ENCODE measurements at regions not wholly inside any gene's neighbourhood (a gene's known extent, or its start where the extent isn't known, plus 50 kb on each side); places are given as distances from the start of the nearest gene placed in this dataset.

DNA sequence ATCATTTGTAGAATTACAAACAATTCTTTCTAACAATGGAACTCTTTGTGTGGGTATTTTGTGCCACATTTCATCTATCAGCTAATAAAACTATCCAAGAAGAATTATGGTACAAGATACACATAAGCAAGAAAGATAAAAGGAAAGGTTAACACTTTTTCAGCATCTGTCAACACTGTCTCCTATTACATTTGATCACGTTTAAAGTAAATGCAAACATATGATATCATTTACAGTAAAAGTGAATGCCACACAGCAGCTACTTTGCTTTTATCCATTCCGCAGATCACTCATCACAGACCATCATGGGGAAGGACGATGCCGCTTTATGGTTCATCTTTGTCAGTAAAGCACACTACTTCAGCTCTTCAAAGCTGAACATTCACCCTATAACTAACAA is 456.4 kb upstream of the MANEA start:
- Histone ChIP-seq H4K91ac (ENCODE audit: low read depth, low read length, poor library complexity) (no peak overlapping the region), H3K27ac (replicated peaks; ENCODE audit: low read length) (no peak overlapping the region), H3K9ac (ENCODE audit: low read depth, low read length, poor library complexity) (no peak overlapping the region), H3K4me2 (ENCODE audit: insufficient read depth, low read length, poor library complexity, severe bottlenecking) (no peak overlapping the region), H3K23ac (ENCODE audit: low read depth, low read length, poor library complexity) (no peak overlapping the region), H3K4ac (ENCODE audit: low read length) (no peak overlapping the region), H2AFZ (ENCODE audit: low read length) (no peak overlapping the region), H3K4me1 (ENCODE audit: control insufficient read depth in 2 of 2, insufficient read depth in 1 of 2, low read depth in 1 of 2, low read length in 2 of 2) (no peaks in the 10 kb centered on the region), H3K9me3 (replicated peaks in 1 of 2; ENCODE audit: control insufficient read depth in 2 of 2, insufficient read depth in 1 of 2, low read depth in 1 of 2, low read length in 2 of 2) (no peaks in the 10 kb centered on the region), H2BK120ac (ENCODE audit: low read depth, low read length) (no peak overlapping the region), H4K8ac (ENCODE audit: low read depth, low read length) (no peak overlapping the region), H3K14ac (ENCODE audit: low read length) (no peak overlapping the region), H3K36me3 (replicated peaks in 1 of 2; ENCODE audit: control insufficient read depth in 2 of 2, insufficient read depth in 2 of 2, low read length in 2 of 2) (no peaks in the 10 kb centered on the region), H2AK5ac (ENCODE audit: low read depth, low read length) (no peak overlapping the region), H2BK5ac (ENCODE audit: low read length) (no peak overlapping the region), H2BK15ac (ENCODE audit: low read length) (no peak overlapping the region), H3K4me3 (ENCODE audit: low read length in 2 of 2) (no peak overlapping the region), H3K18ac (ENCODE audit: low read length) (no peak overlapping the region), H2BK12ac (ENCODE audit: low read length) (no peak overlapping the region), H3K79me1 (ENCODE audit: low read depth, low read length) (no peaks in the 10 kb centered on the region), H3K27me3 (ENCODE audit: control insufficient read depth in 3 of 3, insufficient read depth in 3 of 3, low read depth in 1 of 3, low read length in 3 of 3) (no peaks in the 10 kb centered on the region)
- no CpG with 5 or more reads among the region's 4 CpGs for WGBS, 2 donors (ENCODE audit: extremely low coverage in 2 of 2, insufficient read length in 2 of 2, insufficient replicate concordance in 1 of 2)
- no peak for DNase-seq (ENCODE audit: low spot score)

DNA sequence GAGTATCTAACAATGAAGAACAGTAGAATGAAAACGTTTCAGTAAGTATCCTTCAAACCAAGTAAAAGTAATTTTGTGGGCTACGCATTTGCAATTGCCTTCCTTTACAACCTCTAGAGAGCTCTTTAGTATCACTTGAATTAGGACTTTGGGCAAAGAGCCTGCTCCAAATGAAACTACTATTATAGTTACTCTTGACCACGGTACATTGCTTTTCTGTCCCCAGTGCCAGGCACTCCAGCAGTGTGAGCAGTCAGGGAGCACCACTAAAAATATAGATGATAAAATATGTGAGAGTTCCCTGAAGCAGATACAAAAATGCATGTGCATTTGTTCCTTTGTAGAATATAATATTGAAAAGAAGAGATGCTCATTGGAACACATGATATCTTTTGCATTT is 450.1 kb upstream of the MANEA start:
- Histone ChIP-seq H3K23ac (ENCODE audit: low read depth, low read length, poor library complexity) (no peak overlapping the region), H3K9me3 (replicated peaks in 1 of 2; ENCODE audit: control insufficient read depth in 2 of 2, insufficient read depth in 1 of 2, low read depth in 1 of 2, low read length in 2 of 2) (no peaks in the 10 kb centered on the region), H3K4ac (ENCODE audit: low read length) (no peak overlapping the region), H2AFZ (ENCODE audit: low read length) (no peak overlapping the region), H2BK5ac (ENCODE audit: low read length) (no peak overlapping the region), H3K4me3 (ENCODE audit: low read length in 2 of 2) (no peak overlapping the region), H3K79me1 (ENCODE audit: low read depth, low read length) (no peaks in the 10 kb centered on the region), H3K4me1 (ENCODE audit: control insufficient read depth in 2 of 2, insufficient read depth in 1 of 2, low read depth in 1 of 2, low read length in 2 of 2) (peaks cover 0 to 5% of the 10 kb centered on the region in 2 donors), H2BK15ac (ENCODE audit: low read length) (no peak overlapping the region), H3K36me3 (replicated peaks in 1 of 2; ENCODE audit: control insufficient read depth in 2 of 2, insufficient read depth in 2 of 2, low read length in 2 of 2) (no peaks in the 10 kb centered on the region), H3K9ac (ENCODE audit: low read depth, low read length, poor library complexity) (no peak overlapping the region), H3K14ac (ENCODE audit: low read length) (no peak overlapping the region), H3K27me3 (ENCODE audit: control insufficient read depth in 3 of 3, insufficient read depth in 3 of 3, low read depth in 1 of 3, low read length in 3 of 3) (no peaks in the 10 kb centered on the region), H4K91ac (ENCODE audit: low read depth, low read length, poor library complexity) (no peak overlapping the region), H3K4me2 (ENCODE audit: insufficient read depth, low read length, poor library complexity, severe bottlenecking) (no peak overlapping the region), H4K8ac (ENCODE audit: low read depth, low read length) (no peak overlapping the region), H2AK5ac (ENCODE audit: low read depth, low read length) (no peak overlapping the region), H2BK12ac (ENCODE audit: low read length) (no peak overlapping the region), H2BK120ac (ENCODE audit: low read depth, low read length) (no peak overlapping the region), H3K27ac (replicated peaks; ENCODE audit: low read length) (no peak overlapping the region), H3K18ac (ENCODE audit: low read length) (no peak overlapping the region)
- WGBS, 2 donors (ENCODE audit: extremely low coverage in 2 of 2, insufficient read length in 2 of 2, insufficient replicate concordance in 1 of 2), result no CpG with 5 or more reads among the region's 3 CpGs
- no peak for DNase-seq (ENCODE audit: low spot score)

DNA sequence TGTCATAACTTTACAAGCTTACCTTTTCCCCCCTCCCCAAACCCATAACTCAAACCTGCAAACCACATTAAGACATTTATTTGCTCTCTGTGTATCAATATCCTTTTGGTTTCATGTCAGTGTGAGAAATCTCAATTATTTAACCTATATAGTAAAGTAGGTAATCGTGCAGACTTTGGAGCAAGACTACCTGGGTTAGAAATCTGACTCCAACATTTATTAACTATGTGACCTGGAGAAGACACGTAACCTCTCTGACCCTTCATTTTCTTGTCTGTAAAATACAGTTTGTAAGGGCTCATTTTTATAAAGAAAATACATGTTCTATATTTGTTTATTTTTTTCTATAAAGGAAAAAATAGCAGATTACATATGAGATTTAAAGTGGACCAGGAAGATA is 448.9 kb upstream of the MANEA start:
- no CpG with 5 or more reads among the region's 2 CpGs for WGBS, 2 donors (ENCODE audit: extremely low coverage in 2 of 2, insufficient read length in 2 of 2, insufficient replicate concordance in 1 of 2)

DNA sequence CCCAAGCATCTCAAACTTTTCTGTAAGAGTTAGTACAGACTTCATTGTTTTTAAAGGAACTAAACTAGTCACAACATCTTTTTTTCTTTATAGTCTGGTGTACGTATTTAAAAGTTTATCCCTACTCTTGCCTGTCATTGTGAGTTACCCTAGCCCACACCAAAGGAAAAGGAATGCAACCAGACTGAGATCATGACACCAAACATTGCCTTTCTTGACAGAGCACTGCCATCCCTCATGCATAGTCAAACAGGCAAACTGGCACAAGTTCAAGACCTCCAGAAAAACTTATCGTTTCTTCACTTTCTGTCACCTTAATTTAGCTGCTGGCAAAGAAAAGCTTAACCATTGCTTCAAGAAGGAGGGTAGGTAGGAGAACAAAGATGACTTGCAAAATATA is 448.4 kb upstream of the MANEA start:
- no CpG with 5 or more reads among the region's 2 CpGs for WGBS, 2 donors (ENCODE audit: extremely low coverage in 2 of 2, insufficient read length in 2 of 2, insufficient replicate concordance in 1 of 2)
- Histone ChIP-seq H3K4me2 (ENCODE audit: insufficient read depth, low read length, poor library complexity, severe bottlenecking) (no peak overlapping the region), H2BK120ac (ENCODE audit: low read depth, low read length) (no peak overlapping the region), H3K4me1 (ENCODE audit: control insufficient read depth in 2 of 2, insufficient read depth in 1 of 2, low read depth in 1 of 2, low read length in 2 of 2) (peaks cover 0 to 5% of the 10 kb centered on the region in 2 donors), H4K91ac (ENCODE audit: low read depth, low read length, poor library complexity) (no peak overlapping the region), H2AK5ac (ENCODE audit: low read depth, low read length) (no peak overlapping the region), H3K14ac (ENCODE audit: low read length) (no peak overlapping the region), H3K23ac (ENCODE audit: low read depth, low read length, poor library complexity) (no peak overlapping the region), H3K4ac (ENCODE audit: low read length) (no peak overlapping the region), H3K36me3 (replicated peaks in 1 of 2; ENCODE audit: control insufficient read depth in 2 of 2, insufficient read depth in 2 of 2, low read length in 2 of 2) (no peaks in the 10 kb centered on the region), H3K9ac (ENCODE audit: low read depth, low read length, poor library complexity) (no peak overlapping the region), H3K27me3 (ENCODE audit: control insufficient read depth in 3 of 3, insufficient read depth in 3 of 3, low read depth in 1 of 3, low read length in 3 of 3) (no peaks in the 10 kb centered on the region), H3K79me1 (ENCODE audit: low read depth, low read length) (no peaks in the 10 kb centered on the region), H3K27ac (replicated peaks; ENCODE audit: low read length) (no peak overlapping the region), H2BK5ac (ENCODE audit: low read length) (no peak overlapping the region), H3K4me3 (ENCODE audit: low read length in 2 of 2) (no peak overlapping the region), H2BK15ac (ENCODE audit: low read length) (no peak overlapping the region), H4K8ac (ENCODE audit: low read depth, low read length) (no peak overlapping the region), H3K9me3 (replicated peaks in 1 of 2; ENCODE audit: control insufficient read depth in 2 of 2, insufficient read depth in 1 of 2, low read depth in 1 of 2, low read length in 2 of 2) (no peaks in the 10 kb centered on the region), H2AFZ (ENCODE audit: low read length) (peak overlapping the region; percentile 58), H2BK12ac (ENCODE audit: low read length) (no peak overlapping the region), H3K18ac (ENCODE audit: low read length) (no peak overlapping the region)
- no peak for DNase-seq (ENCODE audit: low spot score)

More for the DNA sequence above, 448.9 kb upstream of the MANEA start:
- Histone ChIP-seq H2BK12ac (ENCODE audit: low read length) (no peak overlapping the region), H4K8ac (ENCODE audit: low read depth, low read length) (no peak overlapping the region), H3K27ac (replicated peaks; ENCODE audit: low read length) (no peak overlapping the region), H3K9ac (ENCODE audit: low read depth, low read length, poor library complexity) (no peak overlapping the region), H2AFZ (ENCODE audit: low read length) (no peak overlapping the region), H2BK5ac (ENCODE audit: low read length) (no peak overlapping the region), H3K9me3 (replicated peaks in 1 of 2; ENCODE audit: control insufficient read depth in 2 of 2, insufficient read depth in 1 of 2, low read depth in 1 of 2, low read length in 2 of 2) (no peaks in the 10 kb centered on the region), H3K23ac (ENCODE audit: low read depth, low read length, poor library complexity) (no peak overlapping the region), H2BK15ac (ENCODE audit: low read length) (no peak overlapping the region), H3K4me1 (ENCODE audit: control insufficient read depth in 2 of 2, insufficient read depth in 1 of 2, low read depth in 1 of 2, low read length in 2 of 2) (peaks cover 0 to 5% of the 10 kb centered on the region in 2 donors), H3K79me1 (ENCODE audit: low read depth, low read length) (no peaks in the 10 kb centered on the region), H3K27me3 (ENCODE audit: control insufficient read depth in 3 of 3, insufficient read depth in 3 of 3, low read depth in 1 of 3, low read length in 3 of 3) (no peaks in the 10 kb centered on the region), H3K4ac (ENCODE audit: low read length) (no peak overlapping the region), H3K4me3 (ENCODE audit: low read length in 2 of 2) (no peak overlapping the region), H2BK120ac (ENCODE audit: low read depth, low read length) (no peak overlapping the region), H3K18ac (ENCODE audit: low read length) (no peak overlapping the region), H2AK5ac (ENCODE audit: low read depth, low read length) (no peak overlapping the region), H4K91ac (ENCODE audit: low read depth, low read length, poor library complexity) (no peak overlapping the region), H3K14ac (ENCODE audit: low read length) (no peak overlapping the region), H3K36me3 (replicated peaks in 1 of 2; ENCODE audit: control insufficient read depth in 2 of 2, insufficient read depth in 2 of 2, low read length in 2 of 2) (no peaks in the 10 kb centered on the region), H3K4me2 (ENCODE audit: insufficient read depth, low read length, poor library complexity, severe bottlenecking) (no peak overlapping the region)
- no peak for DNase-seq (ENCODE audit: low spot score)
